MCF 10A (cell line): ENCODE measurements at regions not wholly inside any gene's neighbourhood (a gene's known extent, or its start where the extent isn't known, plus 50 kb on each side); places are given as distances from the start of the nearest gene placed in this dataset.

ENCODE experiments used
- BruUV-seq: library from RNA; stranded (reverse); fragments of 400-500 nt; replicated peaks from 2 replicates; lab custom pipeline; 2021; lab: Mats Ljungman, UMichigan
- CTCF ChIA-PET: fragments of 300-600 bp; sonication (Branson Sonifier 250); formaldehyde crosslinking; extraction: SDS; loops from one replicate; lab custom pipeline; 2021; ENCODE audit warnings: antibody characterized with exemption, inconsistent platforms; lab: Yijun Ruan, JAX
- POLR2A ChIA-PET: fragments of 300-600, 350-650 bp; sonication (Branson Sonifier 250); formaldehyde crosslinking; extraction: SDS; loops from one replicate; lab custom pipeline; 2020; ENCODE audit warnings: antibody characterized with exemption, inconsistent platforms; lab: Yijun Ruan, JAX
- DNase-seq: peaks from one replicate; pipeline ENCODE4 v3.0.0-alpha.2; 2018; ENCODE audit not compliant: unreplicated experiment
- H3K27ac Mint-ChIP-seq: one replicate; pipeline ENCODE4 v1.8.0; 2022; ENCODE audit warnings: mild to moderate bottlenecking, low read depth, mixed read lengths; ENCODE audit not compliant: unreplicated experiment
- H3K27me3 Mint-ChIP-seq: one replicate; pipeline ENCODE4 v1.8.0; 2022; ENCODE audit warnings: mixed read lengths; ENCODE audit not compliant: insufficient read depth, unreplicated experiment
- H3K36me3 Mint-ChIP-seq: one replicate; pipeline ENCODE4 v1.8.0; 2022; ENCODE audit warnings: mild to moderate bottlenecking, moderate library complexity, mixed read lengths; ENCODE audit not compliant: insufficient read depth, unreplicated experiment
- H3K4me1 Mint-ChIP-seq: one replicate; pipeline ENCODE4 v1.8.0; 2022; ENCODE audit warnings: mixed read lengths; ENCODE audit not compliant: insufficient read depth, unreplicated experiment
- H3K4me3 Mint-ChIP-seq: one replicate; pipeline ENCODE4 v1.8.0; 2022; ENCODE audit warnings: mild to moderate bottlenecking, moderate library complexity, mixed read lengths; ENCODE audit not compliant: unreplicated experiment
- H3K9me3 Mint-ChIP-seq: one replicate; pipeline ENCODE4 v1.8.0; 2022; ENCODE audit warnings: mixed read lengths; ENCODE audit not compliant: unreplicated experiment
- CTCF ChIP-seq: fragments of 200-600 bp; IDR thresholded peaks from one replicate; pipeline ENCODE4 v1.8.0; 2022; ENCODE audit warnings: antibody characterized with exemption, mild to moderate bottlenecking; ENCODE audit not compliant: unreplicated experiment
- intact Hi-C: fragments of 100-400 bp; cut with micrococcal nuclease; formaldehyde crosslinking; loops from 2 replicates; pipeline ENCODE4 v1.14.1; 2022

GRCh38 chr18:47736376-47737140 is 193.9 kb downstream of the SMAD2 start:
- no peak overlapping the region for H3K4me3 Mint-ChIP-seq
- no peak overlapping the region for H3K27ac Mint-ChIP-seq
- peaks cover 7% of the 10 kb centered on the region for H3K9me3 Mint-ChIP-seq
- no peaks in the 10 kb centered on the region for H3K36me3 Mint-ChIP-seq
- no peak for TF ChIP-seq CTCF
- no peak for DNase-seq
- intact Hi-C loops, result no loop called here
- H3K27me3 Mint-ChIP-seq, result peaks cover 93% of the 10 kb centered on the region
- POLR2A ChIA-PET, result no interaction called here
- CTCF ChIA-PET, result interaction anchor here (0.6 to 1.3 kb wide), 3 partner anchors 11 to 522 kb away, joined by 3 to 5 read pairs (median 3); no protein-coding TSS in a partner anchor
- no TSS peak for BruUV-seq
- H3K4me1 Mint-ChIP-seq, result no peaks in the 10 kb centered on the region

GRCh38 chr18:47735041-47735702 is 195.3 kb downstream of the SMAD2 start:
- no peaks in the 10 kb centered on the region for H3K4me1 Mint-ChIP-seq
- peaks cover 7% of the 10 kb centered on the region for H3K9me3 Mint-ChIP-seq
- POLR2A ChIA-PET, result no interaction called here
- H3K27me3 Mint-ChIP-seq, result peaks cover 94% of the 10 kb centered on the region
- CTCF ChIA-PET, result interaction anchor here (0.6 kb wide), 1 partner anchor 19 kb away, joined by 3 read pairs; no protein-coding TSS in a partner anchor
- DNase-seq, result no peak
- no peak for TF ChIP-seq CTCF
- H3K27ac Mint-ChIP-seq, result no peak overlapping the region
- H3K4me3 Mint-ChIP-seq, result no peak overlapping the region
- intact Hi-C loops, result no loop called here
- BruUV-seq, result no TSS peak
- no peaks in the 10 kb centered on the region for H3K36me3 Mint-ChIP-seq

GRCh38 chr18:47731276-47731675 is 199.2 kb downstream of the SMAD2 start:
- Mint-ChIP-seq H3K36me3 (peaks cover 4% of the 10 kb centered on the region), H3K9me3 (no peaks in the 10 kb centered on the region), H3K4me1 (no peaks in the 10 kb centered on the region), H3K27me3 (peaks cover 94% of the 10 kb centered on the region), H3K27ac (no peak overlapping the region), H3K4me3 (no peak overlapping the region)
- BruUV-seq, result no TSS peak
- DNase-seq, result no peak
- ChIA-PET POLR2A (no interaction called here), CTCF (interaction anchor here (0.5 to 1.1 kb wide), 2 partner anchors 17 to 316 kb away, joined by 3 to 4 read pairs; no protein-coding TSS in a partner anchor)
- TF ChIP-seq CTCF, result no peak
- intact Hi-C loops, result no loop called here

- BruUV-seq, result no TSS peak
- Mint-ChIP-seq H3K27ac (no peak overlapping the region), H3K4me1 (no peaks in the 10 kb centered on the region), H3K4me3 (no peak overlapping the region), H3K9me3 (no peaks in the 10 kb centered on the region), H3K36me3 (peaks cover 4% of the 10 kb centered on the region), H3K27me3 (peaks cover 89% of the 10 kb centered on the region)
- no peak for TF ChIP-seq CTCF
- ChIA-PET POLR2A (no interaction called here), CTCF (interaction anchor here (0.6 to 1.9 kb wide), 2 partner anchors 459 to 516 kb away, joined by 3 to 9 read pairs; no protein-coding TSS in a partner anchor)
- DNase-seq, result no peak
- intact Hi-C loops, result no loop called here
These were observed 199.7 kb downstream of the SMAD2 start for GRCh38 chr18:47730795-47731194.
